ENCODE measurements at regions not wholly inside any gene's neighbourhood (a gene's known extent, or its start where the extent isn't known, plus 50 kb on each side); places are given as distances from the start of the nearest gene placed in this dataset.
"Not testable (repeated sequence)": the region's sequence is repeated elsewhere in the genome, so short reads cannot be mapped to it uniquely, and the experiment has no call there.

- DNase-seq: no peak
- H3K4me3 ChIP-seq: no peak overlapping the region
Observed at GRCh38 chr6:12613811-12614210, 102.8 kb upstream of the PHACTR1 start.

GRCh38 chr6:12614456-12614855 is 102.1 kb upstream of the PHACTR1 start:
- no peaks in the 10 kb centered on the region for H3K36me3 ChIP-seq
- no peaks in the 10 kb centered on the region for H3K27me3 ChIP-seq
- no peak for DNase-seq
- H3K9me3 ChIP-seq: no peaks in the 10 kb centered on the region
- H3K4me3 ChIP-seq: no peak overlapping the region

More at GRCh38 chr6:12613811-12614210, 102.8 kb upstream of the PHACTR1 start:
- no peaks in the 10 kb centered on the region for H3K27me3 ChIP-seq
- no peaks in the 10 kb centered on the region for H3K9me3 ChIP-seq
- no peaks in the 10 kb centered on the region for H3K36me3 ChIP-seq

GRCh38 chr6:12618296-12618695 is 98.3 kb upstream of the PHACTR1 start:
- Histone ChIP-seq H3K9me3 (no peaks in the 10 kb centered on the region), H3K27me3 (no peaks in the 10 kb centered on the region), H3K4me3 (no peak overlapping the region), H3K36me3 (no peaks in the 10 kb centered on the region)
- peak; percentile 5 for DNase-seq

- no peaks in the 10 kb centered on the region for H3K27me3 ChIP-seq
- H3K4me3 ChIP-seq: no peak overlapping the region
- no peak for DNase-seq
- H3K9me3 ChIP-seq: no peaks in the 10 kb centered on the region
- no peaks in the 10 kb centered on the region; the same call in 1 of the 2 replicates for H3K36me3 ChIP-seq
Observed at GRCh38 chr6:12621754-12622153, 94.8 kb upstream of the PHACTR1 start.

- Histone ChIP-seq H3K9me3 (no peaks in the 10 kb centered on the region), H3K36me3 (no peaks in the 10 kb centered on the region; the same call in 1 of the 2 replicates), H3K4me3 (no peak overlapping the region), H3K27me3 (no peaks in the 10 kb centered on the region)
- DNase-seq: no peak
Observed at GRCh38 chr6:12622566-12622965, 94.0 kb upstream of the PHACTR1 start.

GRCh38 chr6:12624142-12624837 is 92.3 kb upstream of the PHACTR1 start:
- H3K9me3 ChIP-seq: no peaks in the 10 kb centered on the region
- no peak for DNase-seq
- H3K27me3 ChIP-seq: no peaks in the 10 kb centered on the region
- H3K36me3 ChIP-seq: no peaks in the 10 kb centered on the region; the same call in 1 of the 2 replicates
- no peak overlapping the region for H3K4me3 ChIP-seq

- DNase-seq: no peak
- Histone ChIP-seq H3K36me3 (no peaks in the 10 kb centered on the region; the same call in 1 of the 2 replicates), H3K9me3 (no peaks in the 10 kb centered on the region), H3K4me3 (no peak overlapping the region), H3K27me3 (no peaks in the 10 kb centered on the region)
Observed at GRCh38 chr6:12627053-12627452, 89.5 kb upstream of the PHACTR1 start.

GRCh38 chr6:12628327-12628726 is 88.2 kb upstream of the PHACTR1 start:
- Histone ChIP-seq H3K9me3 (no peaks in the 10 kb centered on the region), H3K27me3 (no peaks in the 10 kb centered on the region; the same call in 1 of the 2 replicates), H3K36me3 (no peaks in the 10 kb centered on the region; the same call in 1 of the 2 replicates), H3K4me3 (no peak overlapping the region)
- no peak for DNase-seq

- not testable (repeated sequence) for H3K4me3 ChIP-seq, H3K36me3 ChIP-seq, DNase-seq, H3K27me3 ChIP-seq, H3K9me3 ChIP-seq
Observed at GRCh38 chr6:12633746-12634145, 82.8 kb upstream of the PHACTR1 start.

GRCh38 chr6:12635375-12635774 is 81.2 kb upstream of the PHACTR1 start:
- Histone ChIP-seq H3K36me3 (no peaks in the 10 kb centered on the region; the same call in none of the 2 replicates), H3K9me3 (peaks cover 7% of the 10 kb centered on the region), H3K4me3 (no peak overlapping the region), H3K27me3 (peaks cover 6% of the 10 kb centered on the region)
- no peak for DNase-seq

GRCh38 chr6:12635813-12636212 is 80.8 kb upstream of the PHACTR1 start:
- Histone ChIP-seq H3K27me3 (peaks cover 6% of the 10 kb centered on the region), H3K9me3 (peaks cover 10% of the 10 kb centered on the region), H3K36me3 (no peaks in the 10 kb centered on the region; the same call in none of the 2 replicates), H3K4me3 (no peak overlapping the region)
- DNase-seq: no peak

- DNase-seq: no peak
- H3K4me3 ChIP-seq: no peak overlapping the region
Observed at GRCh38 chr6:12636336-12636735, 80.2 kb upstream of the PHACTR1 start.

GRCh38 chr6:12637960-12638641 is 78.5 kb upstream of the PHACTR1 start:
- Histone ChIP-seq H3K27me3 (peaks cover 6% of the 10 kb centered on the region), H3K36me3 (no peaks in the 10 kb centered on the region; the same call in none of the 2 replicates), H3K4me3 (no peak overlapping the region), H3K9me3 (peaks cover 10% of the 10 kb centered on the region)
- DNase-seq: peak; percentile 49

More at GRCh38 chr6:12636336-12636735, 80.2 kb upstream of the PHACTR1 start:
- Histone ChIP-seq H3K36me3 (no peaks in the 10 kb centered on the region; the same call in none of the 2 replicates), H3K27me3 (peaks cover 6% of the 10 kb centered on the region), H3K9me3 (peaks cover 10% of the 10 kb centered on the region)

- peaks cover 8% of the 10 kb centered on the region for H3K9me3 ChIP-seq
- no peak overlapping the region for H3K4me3 ChIP-seq
- DNase-seq: no peak
- H3K36me3 ChIP-seq: no peaks in the 10 kb centered on the region; the same call in none of the 2 replicates
- peaks cover 4% of the 10 kb centered on the region; the same call in 1 of the 2 replicates for H3K27me3 ChIP-seq
Observed at GRCh38 chr6:12640438-12640837, 76.1 kb upstream of the PHACTR1 start.

GRCh38 chr6:12641785-12642184 is 74.8 kb upstream of the PHACTR1 start:
- not testable (repeated sequence) for H3K4me3 ChIP-seq, DNase-seq, H3K27me3 ChIP-seq, H3K9me3 ChIP-seq, H3K36me3 ChIP-seq

- Histone ChIP-seq H3K4me3 (no peak overlapping the region), H3K36me3 (no peaks in the 10 kb centered on the region), H3K9me3 (peaks cover 4% of the 10 kb centered on the region), H3K27me3 (no peaks in the 10 kb centered on the region)
- DNase-seq: no peak
Observed at GRCh38 chr6:12645941-12646340, 70.6 kb upstream of the PHACTR1 start.

- Histone ChIP-seq H3K4me3 (no peak overlapping the region), H3K9me3 (peaks cover 4% of the 10 kb centered on the region), H3K27me3 (no peaks in the 10 kb centered on the region), H3K36me3 (no peaks in the 10 kb centered on the region)
- no peak for DNase-seq
Observed at GRCh38 chr6:12648171-12648570, 68.4 kb upstream of the PHACTR1 start.

- peaks cover 4% of the 10 kb centered on the region for H3K9me3 ChIP-seq
- no peaks in the 10 kb centered on the region for H3K27me3 ChIP-seq
- H3K4me3 ChIP-seq: no peak overlapping the region
- H3K36me3 ChIP-seq: no peaks in the 10 kb centered on the region
- no peak for DNase-seq
Observed at GRCh38 chr6:12649325-12649724, 67.2 kb upstream of the PHACTR1 start.
